NCI-H510A treated with DMSO at 0.1 percent for 48 hours (cell line): ENCODE measurements at regions not wholly inside any gene's neighbourhood (a gene's known extent, or its start where the extent isn't known, plus 50 kb on each side); places are given as distances from the start of the nearest gene placed in this dataset.

Source experiments
- DNase-seq: peaks from one replicate; lab custom pipeline; 2025; lab: John Stamatoyannopoulos, UW

GRCh38 chr7:18153183-18153748 is 125.6 kb upstream of the PRPS1L1 start:
- DNase-seq = no peak

GRCh38 chr7:18154726-18155125 is 127.1 kb upstream of the PRPS1L1 start:
- no peak for DNase-seq

- DNase-seq = no peak
These were observed 129.6 kb upstream of the PRPS1L1 start for GRCh38 chr7:18157233-18157632.

GRCh38 chr7:18162657-18163056 is 135.0 kb upstream of the PRPS1L1 start:
- DNase-seq = no peak

- no peak for DNase-seq
These were observed 135.4 kb upstream of the PRPS1L1 start for GRCh38 chr7:18163091-18163490.

GRCh38 chr7:18165166-18165565 is 137.5 kb upstream of the PRPS1L1 start:
- no peak for DNase-seq

GRCh38 chr7:18166002-18166401 is 138.4 kb upstream of the PRPS1L1 start:
- no peak for DNase-seq

GRCh38 chr7:18167815-18168214 is 140.2 kb upstream of the PRPS1L1 start:
- DNase-seq = no peak

GRCh38 chr7:18174996-18175395 is 147.3 kb upstream of the PRPS1L1 start:
- no peak for DNase-seq

- DNase-seq = no peak
These were observed 148.3 kb upstream of the PRPS1L1 start for GRCh38 chr7:18175801-18176450.

- DNase-seq = no peak
These were observed 149.6 kb upstream of the PRPS1L1 start for GRCh38 chr7:18177129-18177814.

- DNase-seq = no peak
These were observed 150.4 kb upstream of the PRPS1L1 start for GRCh38 chr7:18177815-18178660.

- no peak for DNase-seq
These were observed 151.4 kb upstream of the PRPS1L1 start for GRCh38 chr7:18179093-18179492.

GRCh38 chr7:18180685-18181084 is 153.0 kb upstream of the PRPS1L1 start:
- no peak for DNase-seq

GRCh38 chr7:18189500-18190126 is 162.0 kb upstream of the PRPS1L1 start:
- no peak for DNase-seq

- no peak for DNase-seq
These were observed 163.7 kb upstream of the PRPS1L1 start for GRCh38 chr7:18191341-18191740.

- DNase-seq = no peak
These were observed 164.4 kb upstream of the PRPS1L1 start for GRCh38 chr7:18191862-18192625.

GRCh38 chr7:18194616-18195015 is 167.0 kb upstream of the PRPS1L1 start:
- DNase-seq = no peak

GRCh38 chr7:18196638-18197037 is 169.0 kb upstream of the PRPS1L1 start:
- no peak for DNase-seq

- no peak for DNase-seq
These were observed 171.2 kb upstream of the PRPS1L1 start for GRCh38 chr7:18198868-18199267.

- no peak for DNase-seq
These were observed 172.6 kb upstream of the PRPS1L1 start for GRCh38 chr7:18200266-18200665.
